Small intestine (tissue), 7 donors: ENCODE measurements at regions not wholly inside any gene's neighbourhood (a gene's known extent, or its start where the extent isn't known, plus 50 kb on each side); places are given as distances from the start of the nearest gene placed in this dataset.

ENCODE experiments used
- DNase-seq, 2 donors: peaks; one replicate each; pipeline versions ENCODE4 v3.0.0 to v3.0.0-alpha.2; 2013
- FAIRE-seq: peaks from 2 replicates; lab custom pipeline; 2012; peaks lifted over from hg19 to GRCh38; lab: Jason Lieb, UNC
- H3K27ac ChIP-seq, 3 donors: one replicate each; pipeline ENCODE4 v1.5.1; 2013; ENCODE audit warnings: low read length in 2 of 3, mild to moderate bottlenecking in 2 of 3, control low read depth in 1 of 3, inconsistent platforms in 1 of 3, low read depth in 1 of 3, moderate library complexity in 1 of 3
- H3K27me3 ChIP-seq, 3 donors: one replicate each; pipeline ENCODE4 v1.6.1; 2013; ENCODE audit warnings: low read length in 3 of 3, inconsistent platforms in 1 of 3; ENCODE audit not compliant: control insufficient read depth in 3 of 3, insufficient read depth in 3 of 3
- H3K36me3 ChIP-seq, 3 donors: one replicate each; pipeline ENCODE4 v1.6.1; 2013; ENCODE audit warnings: low read length in 3 of 3, inconsistent platforms in 1 of 3, low read depth in 1 of 3, mild to moderate bottlenecking in 1 of 3, moderate library complexity in 1 of 3; ENCODE audit not compliant: control insufficient read depth in 3 of 3, insufficient read depth in 2 of 3
- H3K4me1 ChIP-seq, 3 donors: one replicate each; pipeline ENCODE4 v1.6.1; 2013; ENCODE audit warnings: low read length in 2 of 3, inconsistent platforms in 1 of 3, low read depth in 1 of 3, mild to moderate bottlenecking in 1 of 3, moderate library complexity in 1 of 3; ENCODE audit not compliant: control insufficient read depth in 3 of 3, insufficient read depth in 2 of 3
- H3K4me3 ChIP-seq, 3 donors: one replicate each; pipeline ENCODE4 v1.5.1; 2013; ENCODE audit warnings: low read length in 3 of 3, control low read depth in 1 of 3, inconsistent platforms in 1 of 3, low read depth in 1 of 3, mild to moderate bottlenecking in 1 of 3, moderate library complexity in 1 of 3
- H3K9me3 ChIP-seq, 2 donors: one replicate each; pipeline ENCODE4 v1.6.1; 2013; ENCODE audit warnings: low read depth in 1 of 2, low read length in 1 of 2; ENCODE audit not compliant: control insufficient read depth in 2 of 2, insufficient read depth in 1 of 2
- WGBS, 3 donors: extraction: QIAGEN DNeasy Blood & Tissue Kit; methylation state at CpG; one replicate each; pipeline ENCODE4 v1.1.7; 2013; 5-methylcytosine and 5-hydroxymethylcytosine counted together
- donor health status: healthy with polysubstance abuse.
- donor health status: control.
- donor health status: control.
- donor health status: Bipolar disorder and iron deficiency.
- donor health status: healthy.

- Histone ChIP-seq H3K4me1 (no peaks in the 10 kb centered on the region), H3K27ac (no peak overlapping the region), H3K27me3 (no peaks in the 10 kb centered on the region), H3K4me3 (no peak overlapping the region), H3K36me3 (no peaks in the 10 kb centered on the region), H3K9me3 (peaks cover 0 to 8% of the 10 kb centered on the region in 2 donors)
- DNase-seq (no peak), FAIRE-seq (no peak)
- WGBS, 3 donors: 85 to 94% (median 88%) methylated on average over 9 of the region's 9 CpGs
Measured at GRCh38 chr11:70541176-70541575, 142.8 kb downstream of the CTTN start.

- H3K27me3 ChIP-seq: no peaks in the 10 kb centered on the region
- FAIRE-seq: no peak
- no peaks in the 10 kb centered on the region for H3K36me3 ChIP-seq
- WGBS, 3 donors: 83 to 96% (median 88%) methylated on average over 5 of the region's 5 CpGs
- H3K4me1 ChIP-seq: no peaks in the 10 kb centered on the region
- no peak for DNase-seq
- peaks cover 0 to 8% of the 10 kb centered on the region in 2 donors for H3K9me3 ChIP-seq
- no peak overlapping the region for H3K27ac ChIP-seq
- H3K4me3 ChIP-seq: no peak overlapping the region
Measured at GRCh38 chr11:70541699-70542098, 143.4 kb downstream of the CTTN start.

GRCh38 chr11:70542406-70542805 lies 144.1 kb downstream of the CTTN start:
- FAIRE-seq (no peak), DNase-seq (no peak)
- peaks cover 0 to 8% of the 10 kb centered on the region in 2 donors for H3K9me3 ChIP-seq
- WGBS, 3 donors: 82 to 93% (median 83%) methylated on average over 6 of the region's 6 CpGs
- H3K36me3 ChIP-seq: no peaks in the 10 kb centered on the region
- no peak overlapping the region for H3K27ac ChIP-seq
- H3K4me3 ChIP-seq: no peak overlapping the region
- no peaks in the 10 kb centered on the region for H3K27me3 ChIP-seq
- H3K4me1 ChIP-seq: no peaks in the 10 kb centered on the region

GRCh38 chr11:70542811-70543210 lies 144.5 kb downstream of the CTTN start:
- H3K4me1 ChIP-seq: no peaks in the 10 kb centered on the region
- H3K27me3 ChIP-seq: no peaks in the 10 kb centered on the region
- no peak overlapping the region for H3K4me3 ChIP-seq
- DNase-seq (no peak), FAIRE-seq (no peak)
- no peaks in the 10 kb centered on the region for H3K36me3 ChIP-seq
- H3K27ac ChIP-seq: no peak overlapping the region
- 90 to 95% (median 94%) methylated on average over 12 of the region's 12 CpGs for WGBS, 3 donors
- peaks cover 0 to 8% of the 10 kb centered on the region in 2 donors for H3K9me3 ChIP-seq

- H3K27ac ChIP-seq: no peak overlapping the region
- no peak for DNase-seq
- peaks cover 0 to 8% of the 10 kb centered on the region in 2 donors for H3K9me3 ChIP-seq
- H3K4me3 ChIP-seq: no peak overlapping the region
- H3K27me3 ChIP-seq: no peaks in the 10 kb centered on the region
- no peaks in the 10 kb centered on the region for H3K36me3 ChIP-seq
- 73 to 89% (median 78%) methylated on average over 7 of the region's 7 CpGs for WGBS, 3 donors
- no peak for FAIRE-seq
- H3K4me1 ChIP-seq: no peaks in the 10 kb centered on the region
Measured at GRCh38 chr11:70543611-70544010, 145.3 kb downstream of the CTTN start.

GRCh38 chr11:70544067-70544773 lies 145.9 kb downstream of the CTTN start:
- WGBS, 3 donors: 85 to 94% (median 92%) methylated on average over 16 to 17 of the region's 17 CpGs
- FAIRE-seq (no peak), DNase-seq (no peak)
- Histone ChIP-seq H3K4me1 (no peaks in the 10 kb centered on the region), H3K9me3 (peaks cover 0 to 8% of the 10 kb centered on the region in 2 donors), H3K4me3 (no peak overlapping the region), H3K27me3 (no peaks in the 10 kb centered on the region), H3K36me3 (peaks cover 0 to under 1% (median 0%) of the 10 kb centered on the region in 3 donors), H3K27ac (no peak overlapping the region)

- Histone ChIP-seq H3K4me1 (no peaks in the 10 kb centered on the region), H3K27ac (no peak overlapping the region), H3K36me3 (peaks cover 0 to 3% (median 0%) of the 10 kb centered on the region in 3 donors), H3K4me3 (no peak overlapping the region), H3K27me3 (no peaks in the 10 kb centered on the region), H3K9me3 (peaks cover 0 to 8% of the 10 kb centered on the region in 2 donors)
- 80 to 87% (median 87%) methylated on average over 35 to 36 of the region's 36 CpGs for WGBS, 3 donors
- FAIRE-seq: no peak
- no peak for DNase-seq
Measured at GRCh38 chr11:70544774-70545609, 146.7 kb downstream of the CTTN start.

GRCh38 chr11:70545610-70545912 lies 147.2 kb downstream of the CTTN start:
- H3K4me3 ChIP-seq: no peak overlapping the region
- no peaks in the 10 kb centered on the region for H3K27me3 ChIP-seq
- 72 to 87% (median 86%) methylated on average over 5 of the region's 5 CpGs for WGBS, 3 donors
- no peak for DNase-seq
- H3K27ac ChIP-seq: no peak overlapping the region
- no peaks in the 10 kb centered on the region for H3K4me1 ChIP-seq
- peaks cover 0 to 8% of the 10 kb centered on the region in 2 donors for H3K9me3 ChIP-seq
- no peak for FAIRE-seq
- H3K36me3 ChIP-seq: peaks cover 0 to 3% (median 0%) of the 10 kb centered on the region in 3 donors
